ENCODE measurements at regions not wholly inside any gene's neighbourhood (a gene's known extent, or its start where the extent isn't known, plus 50 kb on each side); places are given as distances from the start of the nearest gene placed in this dataset.

- H3K56ac ChIP-seq (replicated peaks; ENCODE audit: insufficient read length, low read depth, low read length), result no peak overlapping the region
- H3K27ac ChIP-seq (ENCODE audit: low read depth, low read length), result no peak overlapping the region
- H3K79me2 ChIP-seq (ENCODE audit: control insufficient read depth in 1 of 2, insufficient read depth in 2 of 2, low read length in 2 of 2), result no peaks in the 10 kb centered on the region
- H4K20me1 ChIP-seq (replicated peaks in 1 of 2; ENCODE audit: control insufficient read depth in 1 of 2, insufficient read depth in 2 of 2, low read length in 2 of 2), result no peaks in the 10 kb centered on the region
- no peaks in the 10 kb centered on the region for H3K23me2 ChIP-seq (ENCODE audit: low read depth, low read length)
- H3K27me3 ChIP-seq (replicated peaks in 1 of 4; ENCODE audit: control insufficient read depth in 3 of 4, extremely low read depth in 1 of 4, insufficient read depth in 3 of 4, low read length in 3 of 4), result no peaks in the 10 kb centered on the region
- WGBS, 2 experiments (ENCODE audit: extremely low coverage in 1 of 2, insufficient coverage in 1 of 2, insufficient read length in 1 of 2, insufficient replicate concordance in 2 of 2, low coverage in 1 of 2, low lambda C conversion rate in 2 of 2, missing lambda C conversion rate in 1 of 2), result 87% methylated on average over 3 of the region's 3 CpGs; no CpG with 5 or more reads in 1 of the 2 experiments
- no peak overlapping the region for H2BK12ac ChIP-seq (ENCODE audit: low read depth, low read length)
- no peak overlapping the region for H4K8ac ChIP-seq (ENCODE audit: extremely low read depth, insufficient read depth, low read length)
- H3K9ac ChIP-seq (replicated peaks in 1 of 4; ENCODE audit: extremely low read depth in 1 of 4, low read depth in 3 of 4, low read length in 3 of 4), result no peak overlapping the region
- no peaks in the 10 kb centered on the region for H3K9me3 ChIP-seq (ENCODE audit: insufficient read depth in 2 of 2, low read depth in 1 of 2, low read length in 1 of 2)
- H4K5ac ChIP-seq (ENCODE audit: insufficient read length, low read depth, low read length), result no peak overlapping the region
- no peak overlapping the region for H2BK120ac ChIP-seq (replicated peaks; ENCODE audit: low read depth, low read length)
- no peak overlapping the region for H2BK15ac ChIP-seq (ENCODE audit: low read length)
- H3K4me2 ChIP-seq (ENCODE audit: insufficient read depth in 1 of 2, low read depth in 2 of 2, low read length in 2 of 2), result no peak overlapping the region
- POLR2A ChIA-PET (ENCODE audit: partially characterized antibody), result no interaction called here
- no peak overlapping the region for H2BK5ac ChIP-seq (ENCODE audit: low read depth, low read length)
- no peak overlapping the region for H3K23ac ChIP-seq (ENCODE audit: insufficient read length)
- H2AK5ac ChIP-seq (ENCODE audit: low read depth, low read length), result no peak overlapping the region
- no peaks in the 10 kb centered on the region for H3K4me1 ChIP-seq (replicated peaks in 1 of 4; ENCODE audit: control insufficient read depth in 3 of 4, insufficient read depth in 4 of 4, low read length in 3 of 4)
- H3K79me1 ChIP-seq (ENCODE audit: low read depth, low read length), result no peaks in the 10 kb centered on the region
- CTCF ChIA-PET (ENCODE audit: partially characterized antibody), result interaction anchor here (1.0 to 1.4 kb wide), 3 partner anchors 12 to 208 kb away, joined by 3 to 4 read pairs (median 4); no protein-coding TSS in a partner anchor
- no peak overlapping the region for H3K14ac ChIP-seq (ENCODE audit: insufficient read length)
- H2AFZ ChIP-seq (ENCODE audit: low read length), result no peak overlapping the region
- no peak overlapping the region for H3K4ac ChIP-seq (replicated peaks; ENCODE audit: insufficient read length, low read depth, low read length)
- no peak for DNase-seq (ENCODE audit: low read depth in 1 of 2, low spot score in 2 of 2)
- H3K18ac ChIP-seq (ENCODE audit: extremely low read depth, low read length), result no peak overlapping the region
- no peak overlapping the region for H2BK20ac ChIP-seq (ENCODE audit: low read length)
- H4K91ac ChIP-seq (replicated peaks; ENCODE audit: insufficient read length, low read length), result no peak overlapping the region
- H3K36me3 ChIP-seq (ENCODE audit: control insufficient read depth in 2 of 4, insufficient read depth in 4 of 4, low read length in 3 of 4), result no peaks in the 10 kb centered on the region
- no peak for FAIRE-seq
- no peak overlapping the region for H3K4me3 ChIP-seq (ENCODE audit: extremely low read depth in 1 of 4, insufficient read depth in 2 of 4, low read depth in 3 of 4, low read length in 4 of 4)
- TF ChIP-seq GTF2F1 (IDR thresholded peaks at IDR 0.05; ENCODE audit: borderline replicate concordance, low read depth, low read length), result no peak
Observed at GRCh38 chr10:25694971-25695370, 239.1 kb upstream of the MYO3A start.
